ENCODE measurements at regions not wholly inside any gene's neighbourhood (a gene's known extent, or its start where the extent isn't known, plus 50 kb on each side); places are given as distances from the start of the nearest gene placed in this dataset.

DNA sequence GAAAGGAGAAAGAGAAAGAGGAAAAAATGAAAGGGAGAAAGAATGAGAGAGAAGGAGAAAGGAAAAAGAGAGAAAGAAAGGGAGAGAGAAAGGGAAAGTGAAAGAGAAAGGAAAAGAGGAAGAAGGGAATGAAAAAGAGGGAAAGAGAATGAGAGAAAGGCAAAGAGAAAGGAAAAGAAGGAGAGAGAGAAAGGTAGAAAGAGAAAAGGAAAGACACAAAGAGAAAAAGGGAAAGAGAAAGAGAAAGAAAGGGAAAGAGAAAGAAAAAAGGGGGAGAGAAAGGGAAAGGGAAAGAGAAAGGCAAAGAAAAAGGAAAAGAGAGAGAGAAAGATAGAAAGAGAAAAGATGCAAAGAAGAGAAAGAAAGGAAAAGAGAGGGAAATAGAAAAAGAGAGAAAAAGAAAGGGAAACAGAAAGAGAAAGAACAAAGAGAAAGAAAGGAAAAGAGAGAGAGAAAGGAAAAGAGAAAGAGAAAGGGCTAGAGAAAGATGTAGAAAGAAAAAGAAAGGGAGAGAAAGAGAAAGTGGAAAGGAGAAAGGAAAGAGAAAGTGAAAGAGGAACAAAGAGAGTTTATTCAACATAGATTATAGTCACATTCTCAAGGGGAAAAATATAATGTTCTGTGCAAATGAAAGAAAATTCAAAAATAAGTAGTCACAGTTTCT, 165.2 kb downstream of the TMEM38B start:
- TF ChIP-seq KAT7 (CRISPR knock-in tag; IDR thresholded peaks at IDR 0.05; ENCODE audit: borderline replicate concordance) (no peak), CREB1 (CRISPR knock-in tag; IDR thresholded peaks at IDR 0.05) (no peak), SMAD3 (CRISPR knock-in tag; IDR thresholded peaks at IDR 0.05; ENCODE audit: borderline replicate concordance) (no peak), NR1H2 (CRISPR knock-in tag; IDR thresholded peaks at IDR 0.05) (no peak), ETV6 (CRISPR knock-in tag; IDR thresholded peaks at IDR 0.05) (no peak), MXD4 (CRISPR knock-in tag; IDR thresholded peaks at IDR 0.05; ENCODE audit: borderline replicate concordance) (no peak)
- TF ChIP-seq, protein P1, sequence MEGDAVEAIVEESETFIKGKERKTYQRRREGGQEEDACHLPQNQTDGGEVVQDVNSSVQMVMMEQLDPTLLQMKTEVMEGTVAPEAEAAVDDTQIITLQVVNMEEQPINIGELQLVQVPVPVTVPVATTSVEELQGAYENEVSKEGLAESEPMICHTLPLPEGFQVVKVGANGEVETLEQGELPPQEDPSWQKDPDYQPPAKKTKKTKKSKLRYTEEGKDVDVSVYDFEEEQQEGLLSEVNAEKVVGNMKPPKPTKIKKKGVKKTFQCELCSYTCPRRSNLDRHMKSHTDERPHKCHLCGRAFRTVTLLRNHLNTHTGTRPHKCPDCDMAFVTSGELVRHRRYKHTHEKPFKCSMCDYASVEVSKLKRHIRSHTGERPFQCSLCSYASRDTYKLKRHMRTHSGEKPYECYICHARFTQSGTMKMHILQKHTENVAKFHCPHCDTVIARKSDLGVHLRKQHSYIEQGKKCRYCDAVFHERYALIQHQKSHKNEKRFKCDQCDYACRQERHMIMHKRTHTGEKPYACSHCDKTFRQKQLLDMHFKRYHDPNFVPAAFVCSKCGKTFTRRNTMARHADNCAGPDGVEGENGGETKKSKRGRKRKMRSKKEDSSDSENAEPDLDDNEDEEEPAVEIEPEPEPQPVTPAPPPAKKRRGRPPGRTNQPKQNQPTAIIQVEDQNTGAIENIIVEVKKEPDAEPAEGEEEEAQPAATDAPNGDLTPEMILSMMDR (IDR thresholded peaks at IDR 0.05), result no peak
- TF ChIP-seq, protein P2, sequence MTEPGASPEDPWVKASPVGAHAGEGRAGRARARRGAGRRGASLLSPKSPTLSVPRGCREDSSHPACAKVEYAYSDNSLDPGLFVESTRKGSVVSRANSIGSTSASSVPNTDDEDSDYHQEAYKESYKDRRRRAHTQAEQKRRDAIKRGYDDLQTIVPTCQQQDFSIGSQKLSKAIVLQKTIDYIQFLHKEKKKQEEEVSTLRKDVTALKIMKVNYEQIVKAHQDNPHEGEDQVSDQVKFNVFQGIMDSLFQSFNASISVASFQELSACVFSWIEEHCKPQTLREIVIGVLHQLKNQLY (CRISPR knock-in tag; IDR thresholded peaks at IDR 0.05), result no peak

Data from WTC11 (cell line).